ENCODE measurements at regions not wholly inside any gene's neighbourhood (a gene's known extent, or its start where the extent isn't known, plus 50 kb on each side); places are given as distances from the start of the nearest gene placed in this dataset.

DNA sequence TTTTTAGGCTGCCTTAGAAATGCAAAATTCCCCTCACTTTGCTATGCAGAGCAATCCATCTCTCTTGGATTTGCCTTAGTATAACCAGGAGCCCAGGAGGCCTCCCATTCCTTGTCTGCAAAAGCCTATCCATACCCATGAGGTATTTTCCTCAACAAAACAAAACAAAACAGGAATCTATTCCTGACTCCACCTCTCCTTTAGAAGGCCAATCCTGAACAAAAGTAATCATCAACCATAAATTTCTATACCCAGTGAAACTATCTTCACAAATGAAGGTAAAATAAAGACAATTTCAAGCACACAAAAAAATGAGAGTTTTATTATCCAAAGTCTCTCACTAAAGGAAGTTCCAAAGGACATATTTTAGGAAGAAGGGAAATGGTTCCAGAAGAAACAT, 365.7 kb downstream of the KCNRG start:
- Histone ChIP-seq H3K27ac (no peak overlapping the region), H3K9me3 (no peaks in the 10 kb centered on the region), H3K4me1 (replicated peaks) (no peaks in the 10 kb centered on the region), H3K36me3 (no peaks in the 10 kb centered on the region), H3K4me3 (no peak overlapping the region), H3K27me3 (replicated peaks; ENCODE audit: insufficient read depth) (no peaks in the 10 kb centered on the region)
- DNase-seq (ENCODE audit: low spot score), result no peak
- TF ChIP-seq POLR2A (IDR thresholded peaks at IDR 0.05) (no peak), POLR2AphosphoS5 (IDR thresholded peaks at IDR 0.05) (no peak)
- TF ChIP-seq, protein P1, sequence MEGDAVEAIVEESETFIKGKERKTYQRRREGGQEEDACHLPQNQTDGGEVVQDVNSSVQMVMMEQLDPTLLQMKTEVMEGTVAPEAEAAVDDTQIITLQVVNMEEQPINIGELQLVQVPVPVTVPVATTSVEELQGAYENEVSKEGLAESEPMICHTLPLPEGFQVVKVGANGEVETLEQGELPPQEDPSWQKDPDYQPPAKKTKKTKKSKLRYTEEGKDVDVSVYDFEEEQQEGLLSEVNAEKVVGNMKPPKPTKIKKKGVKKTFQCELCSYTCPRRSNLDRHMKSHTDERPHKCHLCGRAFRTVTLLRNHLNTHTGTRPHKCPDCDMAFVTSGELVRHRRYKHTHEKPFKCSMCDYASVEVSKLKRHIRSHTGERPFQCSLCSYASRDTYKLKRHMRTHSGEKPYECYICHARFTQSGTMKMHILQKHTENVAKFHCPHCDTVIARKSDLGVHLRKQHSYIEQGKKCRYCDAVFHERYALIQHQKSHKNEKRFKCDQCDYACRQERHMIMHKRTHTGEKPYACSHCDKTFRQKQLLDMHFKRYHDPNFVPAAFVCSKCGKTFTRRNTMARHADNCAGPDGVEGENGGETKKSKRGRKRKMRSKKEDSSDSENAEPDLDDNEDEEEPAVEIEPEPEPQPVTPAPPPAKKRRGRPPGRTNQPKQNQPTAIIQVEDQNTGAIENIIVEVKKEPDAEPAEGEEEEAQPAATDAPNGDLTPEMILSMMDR (IDR thresholded peaks at IDR 0.05), result no peak
- intact Hi-C loops (cut with DNase I), result no loop called here

DNA sequence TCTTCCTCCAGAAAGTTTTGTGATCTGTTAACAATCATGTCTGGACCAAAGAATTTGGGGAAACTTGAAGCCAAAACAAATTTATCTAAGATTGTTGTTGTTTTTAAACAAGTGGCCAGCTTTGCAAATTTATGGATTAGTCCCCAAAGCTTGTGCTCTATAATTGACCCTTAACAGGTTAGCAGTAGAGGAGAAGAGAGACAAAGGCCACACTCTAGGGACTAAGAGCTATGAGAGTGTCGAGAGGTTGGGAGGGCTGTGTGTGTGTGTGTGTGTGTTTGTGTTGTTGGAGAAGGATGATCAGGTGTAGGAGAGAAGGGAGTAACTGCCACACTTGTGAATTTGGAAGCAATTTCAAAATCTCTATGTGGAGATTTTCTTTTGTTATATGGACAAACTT, 367.3 kb downstream of the KCNRG start:
- no peaks in the 10 kb centered on the region for H3K9me3 ChIP-seq
- DNase-seq (ENCODE audit: low spot score), result no peak
- H3K4me3 ChIP-seq, result no peak overlapping the region
- H3K4me1 ChIP-seq (replicated peaks), result no peaks in the 10 kb centered on the region
- no peaks in the 10 kb centered on the region for H3K36me3 ChIP-seq
- H3K27ac ChIP-seq, result no peak overlapping the region
- intact Hi-C loops (cut with DNase I), result no loop called here
- 89% methylated on average over 1 of the region's 1 CpG for WGBS
- TF ChIP-seq POLR2A (IDR thresholded peaks at IDR 0.05), result no peak
- TF ChIP-seq POLR2AphosphoS5 (IDR thresholded peaks at IDR 0.05), result no peak
- TF ChIP-seq, protein P1 (IDR thresholded peaks at IDR 0.05), result no peak
- no peaks in the 10 kb centered on the region for H3K27me3 ChIP-seq (replicated peaks; ENCODE audit: insufficient read depth)

DNA sequence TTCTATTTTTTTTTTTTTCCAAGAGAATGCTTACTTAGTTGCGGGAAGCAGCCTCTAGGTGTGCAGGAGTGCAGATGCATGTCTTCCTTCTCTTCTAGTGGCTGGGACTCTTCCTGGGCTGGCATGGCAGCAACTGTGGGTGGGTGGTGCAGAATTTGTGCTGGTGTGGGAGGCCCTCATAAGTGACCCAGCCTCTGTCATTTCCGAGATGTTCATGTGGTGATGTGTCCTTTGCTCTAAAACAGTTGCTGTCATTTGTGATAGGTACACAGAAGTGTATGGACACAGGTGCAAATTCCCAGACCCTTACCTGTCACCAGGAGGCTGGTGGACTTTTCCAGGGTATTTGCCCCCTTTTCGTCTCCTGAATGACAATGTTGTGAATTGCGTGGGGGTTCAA, 367.7 kb downstream of the KCNRG start:
- Histone ChIP-seq H3K27me3 (replicated peaks; ENCODE audit: insufficient read depth) (no peaks in the 10 kb centered on the region), H3K9me3 (no peaks in the 10 kb centered on the region), H3K4me3 (no peak overlapping the region), H3K27ac (no peak overlapping the region), H3K36me3 (no peaks in the 10 kb centered on the region), H3K4me1 (replicated peaks) (no peaks in the 10 kb centered on the region)
- intact Hi-C loops (cut with DNase I), result no loop called here
- 86% methylated on average over 4 of the region's 4 CpGs for WGBS
- DNase-seq (ENCODE audit: low spot score), result no peak
- TF ChIP-seq POLR2AphosphoS5 (IDR thresholded peaks at IDR 0.05), result no peak
- TF ChIP-seq, protein P1 (IDR thresholded peaks at IDR 0.05), result no peak
- TF ChIP-seq POLR2A (IDR thresholded peaks at IDR 0.05), result no peak

DNA sequence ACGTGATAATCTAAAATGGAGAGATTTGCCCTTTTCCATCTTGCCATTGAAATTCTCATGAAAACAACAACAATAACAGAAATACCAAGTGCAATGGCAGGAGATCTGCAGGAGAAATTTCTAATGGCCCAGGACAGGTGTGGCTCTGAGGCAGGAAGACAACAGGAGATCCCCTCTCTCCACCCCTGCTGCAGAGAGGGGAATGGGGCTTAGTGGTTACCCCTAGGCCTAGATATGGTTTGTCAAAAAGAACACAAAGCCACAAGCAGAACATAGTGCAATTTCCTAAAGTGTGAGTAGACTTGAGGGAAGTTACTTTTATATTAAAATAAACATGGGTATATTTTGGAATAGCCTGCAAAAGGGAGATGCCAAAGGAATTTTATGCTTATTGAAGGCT, 369.5 kb downstream of the KCNRG start:
- no peaks in the 10 kb centered on the region for H3K27me3 ChIP-seq (replicated peaks; ENCODE audit: insufficient read depth)
- 100% methylated on average over 1 of the region's 1 CpG for WGBS
- no peaks in the 10 kb centered on the region for H3K36me3 ChIP-seq
- intact Hi-C loops (cut with DNase I), result no loop called here
- TF ChIP-seq, protein P1 (IDR thresholded peaks at IDR 0.05), result no peak
- TF ChIP-seq POLR2A (IDR thresholded peaks at IDR 0.05) (no peak), POLR2AphosphoS5 (IDR thresholded peaks at IDR 0.05) (no peak)
- no peaks in the 10 kb centered on the region for H3K4me1 ChIP-seq (replicated peaks)
- no peak for DNase-seq (ENCODE audit: low spot score)
- H3K27ac ChIP-seq, result no peak overlapping the region
- no peaks in the 10 kb centered on the region for H3K9me3 ChIP-seq
- H3K4me3 ChIP-seq, result no peak overlapping the region

DNA sequence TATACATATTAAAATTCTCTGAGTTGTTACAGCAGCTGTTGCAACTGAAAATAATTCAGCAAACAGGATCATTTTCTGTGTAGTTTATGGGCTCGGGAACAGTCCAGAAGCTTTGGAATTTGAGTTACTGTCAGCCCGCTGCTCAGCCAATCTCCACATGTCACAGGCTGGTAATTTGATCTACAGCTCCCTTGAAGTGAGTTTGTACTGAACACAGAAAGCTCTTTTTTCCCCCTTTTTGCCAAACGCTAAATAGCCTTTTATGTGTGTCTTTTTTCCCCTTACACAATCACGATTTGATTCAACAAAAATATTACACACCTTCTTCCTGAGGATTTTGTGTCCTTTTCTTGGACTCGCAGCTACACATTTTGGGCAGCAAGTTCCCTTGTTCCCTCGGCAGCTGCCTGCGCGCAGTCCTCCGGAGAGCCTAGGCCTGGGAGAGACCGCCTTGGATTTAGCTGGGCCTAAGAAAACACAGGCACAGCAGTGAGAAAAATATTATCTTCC, 371.4 kb downstream of the KCNRG start:
- Histone ChIP-seq H3K36me3 (no peaks in the 10 kb centered on the region), H3K27ac (peak overlapping the region; percentile 33 to 49), H3K9me3 (no peaks in the 10 kb centered on the region), H3K4me3 (no peak overlapping the region), H3K4me1 (replicated peaks) (no peaks in the 10 kb centered on the region), H3K27me3 (replicated peaks; ENCODE audit: insufficient read depth) (no peaks in the 10 kb centered on the region)
- intact Hi-C loops (cut with DNase I), result no loop called here
- DNase-seq (ENCODE audit: low spot score), result no peak
- TF ChIP-seq, protein P1 (IDR thresholded peaks at IDR 0.05), result no peak
- TF ChIP-seq POLR2AphosphoS5 (IDR thresholded peaks at IDR 0.05) (no peak), POLR2A (IDR thresholded peaks at IDR 0.05) (no peak)
- WGBS, result 41% methylated on average over 10 of the region's 10 CpGs

Measured in prostate gland (tissue), 2 donors.